HG03025 (cell line): ENCODE measurements at regions not wholly inside any gene's neighbourhood (a gene's known extent, or its start where the extent isn't known, plus 50 kb on each side); places are given as distances from the start of the nearest gene placed in this dataset.

Source experiments
- ATAC-seq: cut with Tn5 transposase; IDR thresholded peaks from one replicate; pipeline ENCODE4 v1.9.1; 2021; ENCODE audit warnings: mild to moderate bottlenecking, moderate library complexity; ENCODE audit not compliant: unreplicated experiment, low FRiP score

- ATAC-seq = no peak
These were observed 407.6 kb upstream of the CADM1 start for GRCh38 chr11:115911613-115912346.

GRCh38 chr11:115910379-115910778 lies 406.2 kb upstream of the CADM1 start:
- ATAC-seq = no peak

GRCh38 chr11:115906171-115906570 lies 402.0 kb upstream of the CADM1 start:
- ATAC-seq = no peak

- ATAC-seq = no peak
These were observed 401.3 kb upstream of the CADM1 start for GRCh38 chr11:115905341-115906000.

GRCh38 chr11:115903179-115903578 lies 399.0 kb upstream of the CADM1 start:
- no peak for ATAC-seq

GRCh38 chr11:115901069-115901468 lies 396.9 kb upstream of the CADM1 start:
- no peak for ATAC-seq

- no peak for ATAC-seq
These were observed 395.9 kb upstream of the CADM1 start for GRCh38 chr11:115900111-115900510.

- no peak for ATAC-seq
These were observed 393.5 kb upstream of the CADM1 start for GRCh38 chr11:115897707-115898106.

GRCh38 chr11:115896084-115896483 lies 391.9 kb upstream of the CADM1 start:
- ATAC-seq = no peak

- ATAC-seq = no peak
These were observed 391.4 kb upstream of the CADM1 start for GRCh38 chr11:115895594-115895993.

GRCh38 chr11:115894176-115894575 lies 390.0 kb upstream of the CADM1 start:
- no peak for ATAC-seq

GRCh38 chr11:115893461-115894099 lies 389.4 kb upstream of the CADM1 start:
- ATAC-seq = no peak

- ATAC-seq = no peak
These were observed 387.8 kb upstream of the CADM1 start for GRCh38 chr11:115892016-115892415.

GRCh38 chr11:115891581-115891980 lies 387.4 kb upstream of the CADM1 start:
- no peak for ATAC-seq

- ATAC-seq = no peak
These were observed 386.3 kb upstream of the CADM1 start for GRCh38 chr11:115890500-115890899.

- no peak for ATAC-seq
These were observed 385.5 kb upstream of the CADM1 start for GRCh38 chr11:115889712-115890111.

- no peak for ATAC-seq
These were observed 383.5 kb upstream of the CADM1 start for GRCh38 chr11:115887727-115888126.

GRCh38 chr11:115887316-115887715 lies 383.1 kb upstream of the CADM1 start:
- ATAC-seq = no peak

GRCh38 chr11:115886422-115886733 lies 382.2 kb upstream of the CADM1 start:
- ATAC-seq = no peak

GRCh38 chr11:115885535-115886421 lies 381.6 kb upstream of the CADM1 start:
- no peak for ATAC-seq
